HG03571 (cell line): ENCODE measurements at regions not wholly inside any gene's neighbourhood (a gene's known extent, or its start where the extent isn't known, plus 50 kb on each side); places are given as distances from the start of the nearest gene placed in this dataset.

ENCODE experiments used
- ATAC-seq: cut with Tn5 transposase; IDR thresholded peaks from one replicate; pipeline ENCODE4 v1.9.1; 2021; ENCODE audit not compliant: unreplicated experiment

- ATAC-seq = no peak
These were observed 55.0 kb downstream of the GPR6 start for GRCh38 chr6:110033101-110033500.

- ATAC-seq = no peak
These were observed 55.9 kb downstream of the GPR6 start for GRCh38 chr6:110033749-110034666.

GRCh38 chr6:110034667-110035036 is 56.5 kb downstream of the GPR6 start:
- no peak for ATAC-seq

GRCh38 chr6:110035321-110035720 is 57.2 kb downstream of the GPR6 start:
- no peak for ATAC-seq

GRCh38 chr6:110036408-110037302 is 58.5 kb downstream of the GPR6 start:
- ATAC-seq = no peak

GRCh38 chr6:110037726-110038295 is 59.7 kb downstream of the GPR6 start:
- no peak for ATAC-seq

- peak; percentile 81 for ATAC-seq
These were observed 61.4 kb downstream of the GPR6 start for GRCh38 chr6:110039364-110039980.

GRCh38 chr6:110039981-110040383 is 61.9 kb downstream of the GPR6 start:
- ATAC-seq = peak; percentile 49

GRCh38 chr6:110040716-110041115 is 62.6 kb downstream of the GPR6 start:
- ATAC-seq = no peak

- no peak for ATAC-seq
These were observed 63.0 kb downstream of the GPR6 start for GRCh38 chr6:110041126-110041525.

- ATAC-seq = no peak
These were observed 63.7 kb downstream of the GPR6 start for GRCh38 chr6:110041830-110042229.

GRCh38 chr6:110042670-110043296 is 64.7 kb downstream of the GPR6 start:
- ATAC-seq = no peak

GRCh38 chr6:110043366-110043994 is 65.4 kb downstream of the GPR6 start:
- ATAC-seq = no peak

GRCh38 chr6:110044096-110044495 is 66.0 kb downstream of the GPR6 start:
- no peak for ATAC-seq

GRCh38 chr6:110044622-110045021 is 66.5 kb downstream of the GPR6 start:
- ATAC-seq = no peak

- no peak for ATAC-seq
These were observed 70.2 kb downstream of the GPR6 start for GRCh38 chr6:110048221-110048875.

- ATAC-seq = no peak
These were observed 71.8 kb downstream of the GPR6 start for GRCh38 chr6:110049696-110050439.
